H1 (cell line): ENCODE measurements at regions not wholly inside any gene's neighbourhood (a gene's known extent, or its start where the extent isn't known, plus 50 kb on each side); places are given as distances from the start of the nearest gene placed in this dataset.

ENCODE experiments used
- TF ChIP-seq, protein P1 (sequence below): fragments of 300-600 bp; sonication (generic); IDR thresholded peaks from 2 replicates; pipeline ENCODE4 v1.7.1; 2012; ENCODE audit warnings: low read length, moderate library complexity, mild to moderate bottlenecking, inconsistent platforms; ENCODE audit not compliant: insufficient replicate concordance

DNA sequence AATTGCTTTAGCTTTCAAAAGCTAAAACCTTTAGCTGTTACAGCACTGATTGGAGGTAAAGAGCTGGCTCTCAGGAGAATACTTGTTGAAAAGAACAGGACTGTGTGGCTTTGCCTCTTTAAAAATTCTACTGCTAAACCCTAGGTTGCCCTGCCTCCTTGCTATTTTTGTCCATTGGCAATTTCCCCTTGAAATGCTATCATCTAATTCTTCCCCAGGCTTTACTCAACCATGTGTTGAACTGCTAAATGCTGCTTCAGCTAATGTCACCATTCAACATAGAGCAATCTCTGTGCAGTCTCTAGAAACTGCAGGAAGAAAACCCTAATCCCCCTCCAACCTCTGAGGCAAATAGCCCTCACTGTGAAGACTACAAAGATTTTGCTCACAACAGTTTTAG, 203.7 kb upstream of the ARX start (continued):
- TF ChIP-seq, protein P1, sequence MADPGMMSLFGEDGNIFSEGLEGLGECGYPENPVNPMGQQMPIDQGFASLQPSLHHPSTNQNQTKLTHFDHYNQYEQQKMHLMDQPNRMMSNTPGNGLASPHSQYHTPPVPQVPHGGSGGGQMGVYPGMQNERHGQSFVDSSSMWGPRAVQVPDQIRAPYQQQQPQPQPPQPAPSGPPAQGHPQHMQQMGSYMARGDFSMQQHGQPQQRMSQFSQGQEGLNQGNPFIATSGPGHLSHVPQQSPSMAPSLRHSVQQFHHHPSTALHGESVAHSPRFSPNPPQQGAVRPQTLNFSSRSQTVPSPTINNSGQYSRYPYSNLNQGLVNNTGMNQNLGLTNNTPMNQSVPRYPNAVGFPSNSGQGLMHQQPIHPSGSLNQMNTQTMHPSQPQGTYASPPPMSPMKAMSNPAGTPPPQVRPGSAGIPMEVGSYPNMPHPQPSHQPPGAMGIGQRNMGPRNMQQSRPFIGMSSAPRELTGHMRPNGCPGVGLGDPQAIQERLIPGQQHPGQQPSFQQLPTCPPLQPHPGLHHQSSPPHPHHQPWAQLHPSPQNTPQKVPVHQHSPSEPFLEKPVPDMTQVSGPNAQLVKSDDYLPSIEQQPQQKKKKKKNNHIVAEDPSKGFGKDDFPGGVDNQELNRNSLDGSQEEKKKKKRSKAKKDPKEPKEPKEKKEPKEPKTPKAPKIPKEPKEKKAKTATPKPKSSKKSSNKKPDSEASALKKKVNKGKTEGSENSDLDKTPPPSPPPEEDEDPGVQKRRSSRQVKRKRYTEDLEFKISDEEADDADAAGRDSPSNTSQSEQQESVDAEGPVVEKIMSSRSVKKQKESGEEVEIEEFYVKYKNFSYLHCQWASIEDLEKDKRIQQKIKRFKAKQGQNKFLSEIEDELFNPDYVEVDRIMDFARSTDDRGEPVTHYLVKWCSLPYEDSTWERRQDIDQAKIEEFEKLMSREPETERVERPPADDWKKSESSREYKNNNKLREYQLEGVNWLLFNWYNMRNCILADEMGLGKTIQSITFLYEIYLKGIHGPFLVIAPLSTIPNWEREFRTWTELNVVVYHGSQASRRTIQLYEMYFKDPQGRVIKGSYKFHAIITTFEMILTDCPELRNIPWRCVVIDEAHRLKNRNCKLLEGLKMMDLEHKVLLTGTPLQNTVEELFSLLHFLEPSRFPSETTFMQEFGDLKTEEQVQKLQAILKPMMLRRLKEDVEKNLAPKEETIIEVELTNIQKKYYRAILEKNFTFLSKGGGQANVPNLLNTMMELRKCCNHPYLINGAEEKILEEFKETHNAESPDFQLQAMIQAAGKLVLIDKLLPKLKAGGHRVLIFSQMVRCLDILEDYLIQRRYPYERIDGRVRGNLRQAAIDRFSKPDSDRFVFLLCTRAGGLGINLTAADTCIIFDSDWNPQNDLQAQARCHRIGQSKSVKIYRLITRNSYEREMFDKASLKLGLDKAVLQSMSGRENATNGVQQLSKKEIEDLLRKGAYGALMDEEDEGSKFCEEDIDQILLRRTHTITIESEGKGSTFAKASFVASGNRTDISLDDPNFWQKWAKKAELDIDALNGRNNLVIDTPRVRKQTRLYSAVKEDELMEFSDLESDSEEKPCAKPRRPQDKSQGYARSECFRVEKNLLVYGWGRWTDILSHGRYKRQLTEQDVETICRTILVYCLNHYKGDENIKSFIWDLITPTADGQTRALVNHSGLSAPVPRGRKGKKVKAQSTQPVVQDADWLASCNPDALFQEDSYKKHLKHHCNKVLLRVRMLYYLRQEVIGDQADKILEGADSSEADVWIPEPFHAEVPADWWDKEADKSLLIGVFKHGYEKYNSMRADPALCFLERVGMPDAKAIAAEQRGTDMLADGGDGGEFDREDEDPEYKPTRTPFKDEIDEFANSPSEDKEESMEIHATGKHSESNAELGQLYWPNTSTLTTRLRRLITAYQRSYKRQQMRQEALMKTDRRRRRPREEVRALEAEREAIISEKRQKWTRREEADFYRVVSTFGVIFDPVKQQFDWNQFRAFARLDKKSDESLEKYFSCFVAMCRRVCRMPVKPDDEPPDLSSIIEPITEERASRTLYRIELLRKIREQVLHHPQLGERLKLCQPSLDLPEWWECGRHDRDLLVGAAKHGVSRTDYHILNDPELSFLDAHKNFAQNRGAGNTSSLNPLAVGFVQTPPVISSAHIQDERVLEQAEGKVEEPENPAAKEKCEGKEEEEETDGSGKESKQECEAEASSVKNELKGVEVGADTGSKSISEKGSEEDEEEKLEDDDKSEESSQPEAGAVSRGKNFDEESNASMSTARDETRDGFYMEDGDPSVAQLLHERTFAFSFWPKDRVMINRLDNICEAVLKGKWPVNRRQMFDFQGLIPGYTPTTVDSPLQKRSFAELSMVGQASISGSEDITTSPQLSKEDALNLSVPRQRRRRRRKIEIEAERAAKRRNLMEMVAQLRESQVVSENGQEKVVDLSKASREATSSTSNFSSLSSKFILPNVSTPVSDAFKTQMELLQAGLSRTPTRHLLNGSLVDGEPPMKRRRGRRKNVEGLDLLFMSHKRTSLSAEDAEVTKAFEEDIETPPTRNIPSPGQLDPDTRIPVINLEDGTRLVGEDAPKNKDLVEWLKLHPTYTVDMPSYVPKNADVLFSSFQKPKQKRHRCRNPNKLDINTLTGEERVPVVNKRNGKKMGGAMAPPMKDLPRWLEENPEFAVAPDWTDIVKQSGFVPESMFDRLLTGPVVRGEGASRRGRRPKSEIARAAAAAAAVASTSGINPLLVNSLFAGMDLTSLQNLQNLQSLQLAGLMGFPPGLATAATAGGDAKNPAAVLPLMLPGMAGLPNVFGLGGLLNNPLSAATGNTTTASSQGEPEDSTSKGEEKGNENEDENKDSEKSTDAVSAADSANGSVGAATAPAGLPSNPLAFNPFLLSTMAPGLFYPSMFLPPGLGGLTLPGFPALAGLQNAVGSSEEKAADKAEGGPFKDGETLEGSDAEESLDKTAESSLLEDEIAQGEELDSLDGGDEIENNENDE = no peak
